GM21717 (cell line): ENCODE measurements at regions not wholly inside any gene's neighbourhood (a gene's known extent, or its start where the extent isn't known, plus 50 kb on each side); places are given as distances from the start of the nearest gene placed in this dataset.

Experiments
- ATAC-seq: cut with Tn5 transposase; IDR thresholded peaks from one replicate; pipeline ENCODE4 v1.9.1; 2021; ENCODE audit warnings: mild to moderate bottlenecking, moderate library complexity; ENCODE audit not compliant: unreplicated experiment

- ATAC-seq = no peak
These were observed 108.8 kb upstream of the CDK1 start for GRCh38 chr10:60669501-60669900.

GRCh38 chr10:60666221-60666620 lies 112.1 kb upstream of the CDK1 start:
- no peak for ATAC-seq

GRCh38 chr10:60664859-60665258 lies 113.4 kb upstream of the CDK1 start:
- no peak for ATAC-seq

GRCh38 chr10:60663850-60664249 lies 114.4 kb upstream of the CDK1 start:
- no peak for ATAC-seq

GRCh38 chr10:60662917-60663614 lies 115.2 kb upstream of the CDK1 start:
- ATAC-seq = no peak

GRCh38 chr10:60661637-60662036 lies 116.6 kb upstream of the CDK1 start:
- ATAC-seq = no peak

- no peak for ATAC-seq
These were observed 117.7 kb upstream of the CDK1 start for GRCh38 chr10:60660625-60661024.

- ATAC-seq = no peak
These were observed 123.3 kb upstream of the CDK1 start for GRCh38 chr10:60654813-60655464.

GRCh38 chr10:60652628-60653027 lies 125.7 kb upstream of the CDK1 start:
- ATAC-seq = peak; percentile 97

GRCh38 chr10:60650378-60650800 lies 127.9 kb upstream of the CDK1 start:
- ATAC-seq = no peak

GRCh38 chr10:60649485-60650377 lies 128.5 kb upstream of the CDK1 start:
- ATAC-seq = no peak

- ATAC-seq = no peak
These were observed 129.5 kb upstream of the CDK1 start for GRCh38 chr10:60648761-60649160.

GRCh38 chr10:60646966-60647796 lies 131.1 kb upstream of the CDK1 start:
- no peak for ATAC-seq

GRCh38 chr10:60645980-60646379 lies 132.3 kb upstream of the CDK1 start:
- ATAC-seq = no peak

- ATAC-seq = no peak
These were observed 133.7 kb upstream of the CDK1 start for GRCh38 chr10:60644436-60645130.

GRCh38 chr10:60643874-60644273 lies 134.4 kb upstream of the CDK1 start:
- ATAC-seq = no peak

GRCh38 chr10:60629332-60629731 lies 148.9 kb upstream of the CDK1 start:
- ATAC-seq = no peak

GRCh38 chr10:60627778-60628748 lies 150.2 kb upstream of the CDK1 start:
- no peak for ATAC-seq

- ATAC-seq = no peak
These were observed 152.2 kb upstream of the CDK1 start for GRCh38 chr10:60626037-60626436.
